ENCODE measurements at regions not wholly inside any gene's neighbourhood (a gene's known extent, or its start where the extent isn't known, plus 50 kb on each side); places are given as distances from the start of the nearest gene placed in this dataset.
"Not testable (repeated sequence)": the region's sequence is repeated elsewhere in the genome, so short reads cannot be mapped to it uniquely, and the experiment has no call there.

DNA sequence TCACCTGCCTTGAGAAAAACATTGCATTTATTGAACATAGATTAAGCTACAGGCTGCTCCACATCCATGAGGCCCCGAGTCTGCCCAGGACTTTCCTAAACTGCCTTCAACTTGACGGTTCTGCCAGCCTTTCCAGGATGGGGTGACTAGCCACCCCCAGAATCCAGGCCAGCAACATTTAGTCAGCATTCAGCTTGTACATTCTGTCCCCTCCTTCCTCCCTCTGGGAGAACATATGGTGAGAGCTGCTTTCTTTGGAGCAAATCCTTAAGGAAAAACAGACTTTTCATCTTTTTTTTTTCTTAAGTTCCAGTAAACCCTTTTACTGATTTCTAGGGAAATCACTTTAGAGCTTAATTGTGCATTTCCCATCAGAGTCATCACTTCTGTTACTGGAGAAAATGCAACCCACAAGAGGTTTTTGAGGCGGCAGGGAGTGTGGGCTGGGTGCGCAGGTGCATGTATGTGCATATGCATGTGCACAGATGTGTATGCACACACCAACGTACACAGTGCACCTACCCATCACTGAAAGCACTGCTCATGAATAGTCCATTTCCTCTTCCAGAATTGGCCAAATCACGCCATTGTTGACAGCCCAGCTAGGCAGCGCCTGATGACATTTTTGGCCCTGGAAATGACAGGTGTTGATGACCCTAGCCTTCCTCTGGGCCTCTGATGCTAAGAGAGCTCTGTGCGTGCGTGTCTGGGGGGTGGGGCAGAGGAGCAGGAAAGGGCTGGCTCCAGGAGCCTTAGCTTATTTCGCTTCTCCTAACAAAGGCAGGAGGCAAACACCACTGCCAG lies 145.6 kb downstream of the HSD17B3 start:
- DNase-seq = peak; percentile 19

DNA sequence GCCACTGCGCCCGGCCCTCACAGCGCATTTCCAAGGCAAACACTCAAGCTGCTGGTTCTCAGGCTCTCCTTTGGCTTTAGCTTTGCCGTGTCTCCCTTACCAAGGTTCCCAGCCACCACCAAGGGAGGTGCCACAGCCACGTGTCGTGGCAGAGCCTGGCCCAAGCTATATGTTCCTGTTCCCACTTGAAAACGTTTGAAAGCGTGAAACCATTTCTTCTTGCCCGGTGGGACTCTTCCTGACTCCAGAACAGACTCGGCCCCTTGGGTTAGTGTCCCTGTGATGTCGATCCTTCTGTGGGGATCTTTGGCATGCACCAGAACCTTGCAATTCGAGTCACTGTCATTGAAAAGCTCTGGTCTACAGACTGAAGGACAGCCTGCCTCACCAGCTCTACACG lies 147.9 kb downstream of the HSD17B3 start:
- no peak for DNase-seq

DNA sequence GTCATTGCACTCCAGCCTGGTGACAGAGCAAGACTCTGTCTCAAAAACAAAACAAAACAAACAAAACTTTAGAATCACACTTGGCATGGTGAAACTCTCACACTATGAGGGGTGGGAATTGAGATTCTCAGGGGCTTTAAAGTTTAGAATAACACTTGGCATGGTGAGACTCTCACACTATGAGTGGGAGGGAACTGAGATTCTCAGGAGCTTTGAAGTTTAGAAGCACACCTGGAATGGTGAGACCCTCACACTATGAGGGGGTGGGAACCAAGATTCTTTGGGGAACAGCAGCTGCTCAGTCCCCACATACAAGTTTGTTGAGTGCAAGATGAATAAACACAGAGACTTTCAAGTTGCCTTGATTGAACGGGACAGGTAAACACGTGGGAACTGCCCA lies 149.4 kb downstream of the HSD17B3 start:
- no peak for DNase-seq

DNA sequence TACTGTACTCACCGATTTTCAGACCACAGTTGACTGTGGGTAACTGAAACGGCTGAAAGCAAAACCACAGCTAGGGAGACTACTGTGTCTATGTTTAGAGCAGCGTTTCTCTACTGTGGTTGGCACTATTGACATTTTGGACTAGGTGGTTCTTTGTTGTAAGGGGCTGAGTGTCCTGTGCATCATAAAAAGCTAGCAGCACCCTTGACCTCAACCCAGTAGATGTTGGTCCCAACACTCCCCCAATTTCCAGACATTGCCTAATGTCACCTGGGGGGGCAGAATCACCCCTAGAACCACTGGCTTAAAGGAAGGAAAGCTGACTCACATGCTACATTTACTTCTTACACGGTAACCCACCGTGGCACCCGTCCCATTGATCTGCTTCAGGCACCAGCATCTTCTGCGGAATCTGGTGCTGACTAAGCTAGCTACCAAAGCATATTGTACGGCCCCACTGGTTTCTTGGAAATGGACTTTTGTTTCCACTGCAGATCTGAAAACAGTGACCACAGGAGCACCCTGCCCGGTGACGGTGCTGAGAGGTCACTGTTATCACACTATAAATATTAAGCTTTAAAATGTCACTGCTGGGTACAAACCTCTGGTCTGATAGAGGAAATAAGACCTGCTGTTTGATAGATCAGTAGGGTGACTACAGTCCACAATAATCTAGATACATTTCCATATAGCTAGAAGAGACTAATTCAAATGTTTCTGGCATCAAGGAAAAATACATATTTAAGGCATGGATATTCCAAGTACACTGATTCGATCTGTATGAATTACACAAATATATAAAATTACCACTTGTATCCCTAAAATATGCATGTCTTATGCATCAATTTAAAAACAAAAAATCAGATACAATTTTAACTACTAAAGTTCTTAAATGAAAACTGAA lies 151.4 kb downstream of the HSD17B3 start:
- no peak for DNase-seq

DNA sequence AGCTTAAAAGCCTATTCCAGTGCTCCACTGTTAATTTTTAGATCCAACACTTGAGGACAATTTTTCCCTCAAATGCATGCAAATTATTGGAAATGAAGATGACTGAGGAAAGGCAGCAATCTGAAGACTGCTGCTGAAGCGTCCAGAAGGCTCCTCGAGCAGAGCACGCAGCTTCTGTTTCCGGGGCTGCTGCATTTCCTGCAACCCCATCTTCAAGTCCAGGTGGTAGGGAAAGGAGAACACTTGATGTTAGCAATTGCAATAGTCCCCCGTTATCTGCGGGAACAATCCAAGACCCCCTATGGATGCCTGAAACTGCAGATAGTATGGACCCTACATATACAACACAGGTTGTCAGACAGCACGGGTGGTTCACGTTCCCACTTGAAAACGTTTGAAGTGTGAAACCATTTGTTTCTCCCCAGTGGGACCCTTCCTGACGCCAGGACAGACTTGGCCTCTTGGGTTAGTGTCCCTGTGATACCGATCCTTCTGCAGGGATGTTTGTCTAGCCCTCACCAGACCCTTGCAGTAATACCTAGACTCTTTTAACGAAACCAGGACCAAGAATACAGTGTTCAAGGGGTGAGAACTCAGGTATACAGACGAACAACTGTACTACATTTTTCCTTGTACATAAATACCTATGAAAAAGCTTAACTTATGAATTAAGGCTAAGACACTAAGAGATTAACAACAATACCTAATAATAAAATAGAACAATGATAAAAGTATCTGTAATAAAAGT lies 152.3 kb downstream of the HSD17B3 start:
- no peak for DNase-seq

DNA sequence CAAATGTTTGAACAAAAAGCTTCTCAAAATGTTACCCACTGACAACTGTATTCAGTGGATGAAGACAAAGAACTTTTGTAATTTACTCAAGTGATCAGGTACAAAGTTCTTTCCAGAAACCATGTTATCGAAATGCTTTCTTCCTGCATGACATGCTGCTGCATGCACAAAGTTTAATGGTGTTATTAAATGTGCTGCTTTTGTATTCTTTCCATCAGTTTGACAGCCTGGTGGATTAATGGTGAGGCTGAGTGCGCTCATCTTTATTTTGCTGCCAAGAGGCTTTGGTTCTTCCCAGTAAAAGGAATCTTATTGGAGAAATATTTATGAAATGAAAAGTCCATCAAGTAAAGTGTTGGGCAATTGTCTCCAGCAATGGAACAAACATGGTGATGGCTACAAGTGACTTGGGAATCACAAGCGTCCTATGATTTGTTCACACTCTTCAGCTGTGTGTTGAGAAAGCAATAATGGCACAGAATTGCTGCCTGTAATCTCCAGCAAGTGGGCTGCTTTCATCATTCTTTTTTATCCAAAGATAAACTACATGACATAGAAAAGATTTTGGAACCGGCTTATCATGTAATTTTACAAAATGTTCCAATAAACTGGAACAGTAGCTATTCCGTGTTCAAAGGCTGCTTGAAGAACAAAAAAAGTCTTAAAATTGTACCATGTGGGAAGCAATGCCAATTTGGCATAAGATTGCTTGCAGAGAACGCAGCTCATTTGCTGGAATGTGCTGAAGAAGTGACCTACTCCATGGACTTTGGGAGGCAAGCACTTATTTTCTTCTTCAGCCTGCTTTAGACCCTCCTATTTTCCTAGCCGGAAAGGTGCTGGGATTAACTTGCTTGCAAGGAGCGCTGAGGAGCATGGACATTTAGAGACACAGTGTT lies 153.1 kb downstream of the HSD17B3 start:
- DNase-seq = no peak

DNA sequence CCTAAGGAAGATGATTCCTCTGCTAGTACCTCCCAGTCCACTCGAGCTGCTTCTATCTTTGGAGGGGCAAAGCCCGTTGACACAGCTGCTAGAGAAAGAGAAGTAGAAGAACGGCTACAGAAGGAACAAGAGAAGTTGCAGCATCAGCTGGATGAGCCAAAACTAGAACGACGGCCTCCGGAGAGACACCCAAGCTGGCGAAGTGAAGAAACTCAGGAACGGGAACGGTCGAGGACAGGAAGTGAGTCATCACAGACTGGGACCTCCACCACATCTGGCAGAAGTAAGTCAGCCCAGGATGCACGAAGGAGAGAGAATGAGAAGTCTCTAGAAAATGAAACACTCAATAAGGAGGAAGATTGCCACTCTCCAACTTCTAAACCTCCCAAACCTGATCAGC lies 154.9 kb downstream of the HSD17B3 start:
- DNase-seq = not testable (repeated sequence)

DNA sequence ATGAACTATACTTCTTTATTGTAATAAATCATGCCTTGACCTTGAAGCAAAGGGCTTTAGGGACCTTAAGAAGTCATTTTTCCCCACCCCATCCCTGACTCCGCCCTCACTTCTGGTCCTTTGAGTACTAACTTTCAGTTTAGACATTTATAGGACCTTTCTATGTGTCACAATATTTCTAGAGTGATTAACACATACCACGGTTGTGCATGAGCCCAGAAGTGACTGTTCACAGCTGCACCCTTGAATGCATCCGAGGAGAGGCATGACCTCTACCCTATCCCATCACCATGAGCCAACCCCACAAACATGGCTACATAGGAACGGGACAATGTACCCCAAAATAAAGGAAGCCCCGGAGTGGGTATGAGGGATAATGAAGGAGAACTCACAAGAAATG lies 160.3 kb downstream of the HSD17B3 start:
- DNase-seq = no peak

DNA sequence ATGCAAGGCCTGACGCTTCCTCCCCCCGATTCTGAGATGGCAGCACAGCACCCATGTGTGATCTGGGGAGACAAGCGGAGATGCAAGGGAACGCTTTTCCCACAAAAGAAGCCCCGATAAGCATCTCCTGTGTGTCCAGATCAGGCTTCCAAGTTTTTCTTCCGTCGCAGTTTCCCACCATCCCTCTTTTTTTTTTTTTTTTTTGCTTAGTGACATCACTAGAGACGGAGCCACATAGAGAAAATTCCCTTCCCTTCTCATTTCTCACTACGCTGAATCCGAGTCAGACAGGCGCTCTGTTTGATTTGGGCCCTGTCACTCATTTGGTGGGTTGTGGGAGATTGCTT lies 160.9 kb downstream of the HSD17B3 start:
- DNase-seq = no peak

DNA sequence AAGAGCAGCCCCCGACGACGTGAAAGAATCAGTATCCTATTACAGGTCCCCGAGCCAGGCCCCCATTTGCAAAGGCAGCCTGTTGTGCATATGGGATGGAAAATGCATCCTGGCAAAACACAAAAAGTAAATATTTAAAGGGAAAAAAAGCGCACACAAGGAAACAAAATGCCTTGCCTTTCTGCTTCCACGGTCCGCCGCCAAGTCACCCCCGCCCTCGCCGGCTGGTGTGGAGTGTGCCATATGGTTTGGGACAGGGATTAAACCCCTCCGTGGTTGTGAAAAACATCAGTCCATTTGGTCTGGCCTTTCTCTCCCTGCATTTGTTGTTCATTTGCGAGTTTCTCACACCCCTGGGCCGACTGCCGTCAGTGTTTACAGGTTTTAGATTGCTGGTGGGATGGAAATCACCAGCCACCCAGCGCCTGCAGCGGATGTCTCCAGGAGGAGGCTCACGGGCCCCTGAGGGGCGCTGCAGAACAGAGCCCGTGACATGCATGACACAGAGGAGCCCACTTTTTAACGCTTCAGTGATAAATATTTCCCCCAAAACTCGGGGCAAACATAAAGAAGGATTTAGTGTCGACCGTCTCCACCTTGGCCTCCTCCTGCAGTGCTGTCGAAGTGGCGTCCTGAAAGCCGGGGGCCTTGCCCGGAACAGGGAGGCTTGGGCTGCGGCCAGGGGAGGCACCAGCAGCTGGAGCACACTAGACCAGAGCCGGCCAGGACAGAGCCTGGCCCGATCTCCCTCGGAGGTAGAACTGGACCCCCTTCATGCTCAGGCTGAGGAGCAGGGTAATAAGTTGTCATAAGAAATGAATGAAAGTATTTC lies 161.5 kb downstream of the HSD17B3 start:
- peak; percentile 72 for DNase-seq

DNA sequence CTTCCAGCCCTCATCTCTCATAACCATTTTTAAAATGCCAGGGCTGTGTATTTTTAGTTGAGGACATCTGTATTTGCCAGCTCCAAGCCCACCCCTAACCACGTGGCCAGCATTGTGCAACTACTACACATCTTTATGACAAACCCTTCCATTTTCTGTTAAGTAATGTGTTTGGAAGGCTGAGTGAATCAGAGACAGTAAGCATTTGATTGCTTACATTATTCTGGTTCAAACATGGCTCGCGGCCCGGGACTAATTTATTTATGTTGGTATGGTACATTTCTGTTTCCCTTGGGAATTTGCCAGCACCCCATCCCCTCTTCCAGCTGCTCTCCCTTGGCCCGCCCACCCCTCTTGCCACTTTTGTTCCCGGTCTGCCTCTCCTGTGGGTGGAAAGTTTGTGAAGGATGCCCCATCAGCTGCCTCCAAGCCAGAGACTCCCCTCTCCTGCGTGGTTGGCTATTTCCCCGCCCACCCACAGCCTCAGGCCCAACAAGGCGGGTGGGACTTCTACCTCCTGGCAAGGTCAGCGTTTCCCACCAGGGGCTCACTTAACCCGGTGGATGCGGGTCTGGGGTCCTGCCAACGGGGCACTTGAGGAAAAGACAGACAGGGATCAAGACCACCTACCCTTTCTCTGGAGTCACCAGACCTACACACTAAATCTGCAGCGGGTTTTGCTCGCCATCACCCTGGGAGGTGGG lies 162.2 kb downstream of the HSD17B3 start:
- DNase-seq = peak; percentile 83

DNA sequence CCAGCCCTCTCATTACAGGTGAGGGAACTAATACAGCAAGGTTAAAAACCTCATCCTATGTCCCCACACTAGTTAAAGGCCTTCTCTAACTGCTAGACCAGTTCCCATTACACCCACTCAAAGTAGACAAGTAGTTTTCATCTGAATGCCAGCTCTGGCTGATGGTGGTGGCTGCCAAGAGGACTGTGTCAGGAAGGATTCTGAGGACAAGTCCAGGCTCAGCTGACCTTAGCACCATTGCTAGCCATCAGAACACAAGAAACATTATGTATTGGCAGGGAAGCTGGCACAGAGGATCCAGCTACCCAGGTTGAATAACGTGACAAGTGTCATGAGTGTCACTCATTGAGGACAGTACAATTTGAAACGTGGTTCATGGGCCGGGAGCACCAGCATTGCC lies 163.4 kb downstream of the HSD17B3 start:
- no peak for DNase-seq

DNA sequence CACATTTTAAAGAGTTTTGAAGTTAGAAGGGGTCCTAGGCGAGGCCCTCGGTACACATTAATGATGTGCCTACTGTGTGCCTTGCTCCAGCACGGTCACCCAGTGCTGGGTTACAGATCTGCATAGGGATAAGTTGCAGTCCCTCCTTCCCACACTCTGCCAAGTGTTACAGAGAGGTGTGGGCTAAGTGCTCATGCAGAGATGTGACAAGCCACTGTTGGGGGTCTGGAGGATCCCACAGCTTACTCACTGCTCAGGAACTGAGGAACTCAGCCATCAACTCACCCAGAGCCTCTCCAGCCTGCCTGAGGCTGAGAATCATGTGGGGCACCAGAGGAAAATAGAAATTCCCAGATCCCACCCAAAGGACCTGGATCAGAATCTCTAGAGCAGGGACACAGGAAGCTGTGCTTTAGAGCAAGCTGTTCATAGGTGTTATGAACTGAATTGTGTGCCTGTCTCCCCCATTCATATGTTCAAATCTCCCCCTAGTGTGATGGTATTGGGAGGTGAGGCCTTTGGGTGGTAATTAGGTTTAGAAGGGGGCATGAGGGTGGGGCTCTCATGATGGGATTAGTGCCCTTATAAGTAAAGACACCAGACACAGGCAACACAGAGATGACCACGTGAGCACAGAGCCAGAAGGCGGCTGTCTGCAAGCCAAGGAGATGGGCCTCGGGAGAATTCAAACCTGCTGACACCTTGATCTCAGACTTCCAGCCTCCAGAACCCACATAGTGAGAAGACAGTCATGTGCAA lies 164.1 kb downstream of the HSD17B3 start:
- no peak for DNase-seq

DNA sequence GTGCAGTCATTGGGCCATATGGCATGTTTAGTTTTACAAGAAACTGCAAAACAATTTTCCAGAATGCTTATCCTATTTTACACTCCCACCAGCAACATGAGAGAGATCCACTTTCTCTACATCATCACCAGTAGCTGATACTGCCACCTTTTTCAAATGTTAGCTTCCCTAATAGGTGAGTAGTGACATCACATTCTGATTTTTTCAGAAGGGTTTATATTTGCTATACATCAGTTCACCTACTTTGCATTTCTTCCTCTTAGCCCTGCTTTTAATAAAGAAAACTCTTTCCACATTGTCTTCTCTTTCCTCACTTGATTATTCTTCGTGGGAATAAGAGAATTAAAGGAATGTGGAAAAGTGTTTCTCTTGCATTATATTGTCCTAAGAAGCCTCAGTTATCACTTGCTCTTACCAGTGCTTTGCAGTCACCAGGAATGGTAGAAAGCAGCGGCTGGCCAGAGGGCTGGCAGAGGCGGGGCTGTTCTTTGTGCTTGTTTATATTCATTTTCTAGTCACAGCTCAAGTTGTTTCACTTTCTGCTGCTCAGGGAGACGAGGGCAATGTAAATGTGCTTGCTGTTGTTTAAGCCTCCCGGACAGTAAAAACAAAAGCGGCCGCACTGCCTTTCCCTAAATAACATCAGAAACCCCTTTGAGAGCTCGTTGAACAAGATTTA lies 164.8 kb downstream of the HSD17B3 start:
- no peak for DNase-seq

DNA sequence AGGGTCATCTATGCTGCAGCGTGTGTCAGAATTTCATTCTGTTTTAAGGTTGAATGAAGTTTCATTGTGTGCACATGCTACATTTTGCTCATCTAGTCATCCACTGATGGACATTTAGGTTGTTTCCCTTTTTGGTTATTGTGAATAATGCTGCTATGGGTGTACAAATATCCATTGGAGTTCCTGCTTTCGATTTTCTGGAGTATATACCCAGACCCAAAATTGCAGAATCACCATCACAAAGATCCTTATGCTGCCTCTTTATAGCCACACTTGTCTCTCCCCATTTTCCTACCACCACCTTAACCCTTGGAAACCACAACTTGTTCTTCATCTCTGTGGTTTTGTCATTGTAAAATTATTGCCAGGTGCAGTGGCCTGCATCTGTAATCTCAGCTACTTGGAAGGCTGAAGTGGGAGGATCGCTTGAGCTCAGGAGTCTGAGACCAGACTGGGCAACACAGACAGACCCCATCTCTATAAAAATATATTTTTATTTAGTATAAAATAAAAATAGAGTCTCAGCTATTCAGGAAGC lies 166.2 kb downstream of the HSD17B3 start:
- no peak for DNase-seq

DNA sequence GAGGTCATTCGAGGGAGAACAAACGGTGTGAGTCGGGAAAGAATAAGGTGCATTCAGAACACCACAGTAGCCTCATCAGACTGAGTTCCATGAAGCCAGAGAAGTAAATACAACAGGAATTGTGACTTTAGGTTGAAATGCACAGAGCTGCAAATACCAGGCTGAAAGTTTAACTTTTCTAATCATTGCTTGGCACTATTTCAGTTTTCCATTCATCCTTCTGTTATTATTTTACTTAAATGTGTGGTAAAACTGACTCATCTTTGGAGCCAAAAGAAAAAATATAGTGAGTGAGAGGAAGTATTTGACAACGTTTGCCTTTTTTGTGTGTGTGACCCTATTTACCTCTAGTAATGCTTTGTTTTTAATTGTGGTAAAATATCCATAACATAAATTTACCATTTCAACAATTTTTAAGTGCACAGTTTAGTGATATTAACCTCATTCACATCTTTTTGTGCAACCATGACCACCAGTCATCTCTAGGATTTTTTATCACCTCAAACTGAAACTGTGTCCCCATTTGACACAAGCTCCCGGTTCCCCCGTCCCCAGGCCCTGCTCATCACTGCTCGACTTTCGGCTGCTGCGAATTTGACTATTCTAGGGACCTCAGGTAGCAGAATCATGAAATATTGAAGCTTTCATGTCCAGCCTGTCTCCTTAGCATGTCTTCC lies 166.8 kb downstream of the HSD17B3 start:
- no peak for DNase-seq

DNA sequence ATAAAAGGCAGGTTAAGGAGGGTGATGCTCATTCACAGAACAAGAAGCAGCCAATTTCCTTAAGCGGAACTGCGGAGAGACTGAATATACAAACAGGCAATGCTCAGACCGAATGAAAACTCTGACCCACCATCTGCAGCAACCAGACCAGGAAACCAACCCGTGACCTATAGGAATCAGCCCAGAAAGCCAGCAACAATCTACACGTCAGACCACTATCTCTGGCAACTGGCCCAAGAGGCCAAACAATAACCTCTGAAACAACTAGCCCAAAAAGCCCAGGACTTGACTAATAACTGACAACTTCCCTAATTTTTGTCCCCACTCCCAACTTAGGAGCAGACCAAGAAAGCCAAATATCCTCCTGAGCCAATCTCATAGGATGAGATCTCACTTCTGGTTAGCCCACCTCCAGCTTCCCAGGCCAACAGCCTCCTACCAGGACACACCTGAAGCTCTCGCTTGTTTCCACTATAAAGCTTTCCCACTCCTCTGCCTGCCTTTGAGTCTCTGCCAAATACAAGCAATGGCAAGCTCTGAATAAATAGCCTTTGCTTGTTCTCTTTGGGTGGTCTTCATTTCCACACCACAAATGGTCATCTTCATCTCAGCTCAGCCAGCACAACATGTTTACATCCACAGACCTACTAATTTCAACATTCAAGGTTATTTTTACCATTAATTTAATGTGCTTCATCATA lies 168.5 kb downstream of the HSD17B3 start:
- no peak for DNase-seq

DNA sequence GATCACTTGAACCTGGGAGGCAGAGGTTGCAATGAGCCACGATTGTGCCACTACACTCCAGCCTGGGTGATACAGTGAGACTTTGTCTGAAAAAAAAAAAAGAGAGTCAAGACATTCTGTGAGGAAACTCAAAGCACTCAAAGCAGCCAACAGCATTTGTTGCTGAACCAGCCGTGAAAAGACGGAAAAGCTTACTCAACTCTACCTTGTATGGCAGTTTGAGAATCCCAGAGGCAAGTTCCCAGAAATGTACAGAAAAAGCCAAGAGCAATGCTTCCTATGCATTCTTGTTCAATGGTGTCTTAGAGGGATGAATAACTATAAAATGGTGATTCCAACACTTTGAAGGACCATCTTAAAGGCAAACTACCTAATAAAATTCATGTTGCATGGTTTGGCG lies 170.2 kb downstream of the HSD17B3 start:
- DNase-seq = no peak

Measured in NCI-H2171 treated with DMSO at 0.1 percent for 48 hours (cell line).